SK-N-SH (cell line): ENCODE measurements at regions not wholly inside any gene's neighbourhood (a gene's known extent, or its start where the extent isn't known, plus 50 kb on each side); places are given as distances from the start of the nearest gene placed in this dataset.

Experiments
- CTCF ChIA-PET: fragments of 300-600, 350-600 bp; formaldehyde crosslinking; extraction: SDS; loops from one replicate; lab custom pipeline; 2021; lab: Yijun Ruan, JAX
- POLR2A ChIA-PET: fragments of 350-600 bp; sonication (Branson Sonifier 250); formaldehyde crosslinking; extraction: SDS; loops from one replicate; lab custom pipeline; 2020; ENCODE audit warnings: antibody characterized with exemption, inconsistent platforms; lab: Yijun Ruan, JAX
- DNase-seq: peaks from one replicate; pipeline ENCODE4 v3.0.0; 2012
- H2AFZ ChIP-seq: fragments of 200-600 bp; sonication (generic); 2 replicates; pipeline ENCODE4 v1.8.1; 2016; ENCODE audit warnings: antibody characterized with exemption, mild to moderate bottlenecking, low read depth
- H3F3A ChIP-seq: fragments of 200-600 bp; sonication (generic); replicated peaks from 2 replicates; pipeline ENCODE3; 2016; ENCODE audit warnings: antibody characterized with exemption, mild to moderate bottlenecking; ENCODE audit not compliant: insufficient read depth
- H3K27ac ChIP-seq, 2 experiments: fragments of 200-500 bp in 1 of 2; fragments of 200-600 bp in 1 of 2; sonication (Bioruptor generic) in 1 of 2; sonication (generic), shearing (Covaris generic) in 1 of 2; 2 replicates each; pipeline versions ENCODE4 v1.5.1 to v1.6.1; 2014 to 2016; ENCODE audit warnings: low read depth in 2 of 2, inconsistent platforms in 1 of 2, low read length in 1 of 2, mild to moderate bottlenecking in 1 of 2, mixed read lengths in 1 of 2
- H3K27me3 ChIP-seq: fragments of 200-600 bp; sonication (generic), shearing (Covaris generic); 2 replicates; pipeline ENCODE4 v1.6.1; 2016; ENCODE audit warnings: mixed run types; ENCODE audit not compliant: insufficient read depth
- H3K36me3 ChIP-seq, 2 experiments: fragments of 200-500 bp in 1 of 2; fragments of 200-600 bp in 1 of 2; sonication (Bioruptor generic) in 1 of 2; sonication (generic) in 1 of 2; replicated peaks in 1 of 2; 2 replicates each; pipeline versions ENCODE3 to v1.5.1; 2014 to 2016; ENCODE audit warnings: low read length in 1 of 2, mild to moderate bottlenecking in 1 of 2; ENCODE audit not compliant: insufficient read depth in 2 of 2, control insufficient read depth in 1 of 2
- H3K4me1 ChIP-seq, 2 experiments: fragments of 200-500 bp in 1 of 2; fragments of 200-600 bp in 1 of 2; sonication (Bioruptor generic) in 1 of 2; sonication (generic), shearing (Covaris generic) in 1 of 2; 2 replicates each; pipeline versions ENCODE4 v1.5.1 to v1.6.1; 2014 to 2016; ENCODE audit warnings: low read depth in 1 of 2, low read length in 1 of 2, mixed run types in 1 of 2; ENCODE audit not compliant: insufficient read depth in 2 of 2, control insufficient read depth in 1 of 2
- H3K4me2 ChIP-seq: fragments of 200-600 bp; sonication (generic), shearing (Covaris generic); 2 replicates; pipeline ENCODE4 v1.6.1; 2017; ENCODE audit warnings: mixed run types
- H3K4me3 ChIP-seq, 2 experiments: fragments of 200-500 bp in 1 of 2; fragments of 200-600 bp in 1 of 2; sonication (Bioruptor generic) in 1 of 2; sonication (generic), shearing (Covaris generic) in 1 of 2; 2 replicates each; pipeline versions ENCODE4 v1.5.1 to v1.8.1; 2014 to 2016; ENCODE audit warnings: low read depth in 2 of 2, inconsistent platforms in 1 of 2, low read length in 1 of 2, mild to moderate bottlenecking in 1 of 2, mixed read lengths in 1 of 2, moderate library complexity in 1 of 2
- H3K79me2 ChIP-seq: fragments of 200-600 bp; sonication (generic); 2 replicates; pipeline ENCODE4 v1.8.1; 2017; ENCODE audit warnings: mild to moderate bottlenecking; ENCODE audit not compliant: insufficient read depth
- H3K9ac ChIP-seq: fragments of 200-600 bp; sonication (generic); 2 replicates; pipeline ENCODE4 v1.6.1; 2017; ENCODE audit warnings: mixed run types
- H3K9me2 ChIP-seq: fragments of 200-600 bp; sonication (generic); 2 replicates; pipeline ENCODE4 v1.6.1; 2017; ENCODE audit warnings: mixed run types
- H3K9me3 ChIP-seq: fragments of 200-600 bp; sonication (generic); 2 replicates; pipeline ENCODE4 v1.6.1; 2017; ENCODE audit warnings: mixed run types, mild to moderate bottlenecking, moderate library complexity
- H4K20me1 ChIP-seq: fragments of 200-600 bp; sonication (generic); 2 replicates; pipeline ENCODE4 v1.6.1; 2017; ENCODE audit warnings: mild to moderate bottlenecking, mixed run types; ENCODE audit not compliant: insufficient read depth
- CHD2 ChIP-seq: fragments of 150-350 bp; IDR thresholded peaks from 2 replicates; pipeline ENCODE4 v1.6.1; 2018; ENCODE audit warnings: low read length; ENCODE audit not compliant: partially characterized antibody
- ELF1 ChIP-seq: IDR thresholded peaks from 2 replicates; pipeline ENCODE4 v1.4.0; 2012
- EZH2phosphoT487 ChIP-seq: fragments of 200-600 bp; sonication (generic); IDR thresholded peaks from 2 replicates; pipeline ENCODE4 v1.6.1; 2017; ENCODE audit warnings: low read depth, mixed run types, mild to moderate bottlenecking, antibody characterized with exemption, moderate library complexity, borderline replicate concordance
- FOSL2 ChIP-seq: IDR thresholded peaks from 2 replicates; pipeline ENCODE4 v1.4.0; 2012; ENCODE audit warnings: low read depth, mild to moderate bottlenecking, moderate library complexity, borderline replicate concordance
- FOXJ3 ChIP-seq: sonication (generic); formaldehyde crosslinking; IDR thresholded peaks from 2 replicates; pipeline ENCODE4 v1.5.1; 2020; ENCODE audit warnings: mild to moderate bottlenecking, missing genetic modification reagents
- MEF2A ChIP-seq: IDR thresholded peaks from 2 replicates; pipeline ENCODE4 v1.4.0; 2012; ENCODE audit warnings: low read depth, borderline replicate concordance
- NFIC ChIP-seq: IDR thresholded peaks from 2 replicates; pipeline ENCODE4 v1.4.0; 2012; ENCODE audit warnings: borderline replicate concordance
- NRF1 ChIP-seq: IDR thresholded peaks from 2 replicates; pipeline ENCODE4 v1.6.1; 2012; ENCODE audit warnings: low read depth, mild to moderate bottlenecking, low read length
- RXRA ChIP-seq: IDR thresholded peaks from 2 replicates; pipeline ENCODE4 v1.4.0; 2012; ENCODE audit warnings: low read depth, mild to moderate bottlenecking, borderline replicate concordance
- SIN3A ChIP-seq: IDR thresholded peaks from 2 replicates; pipeline ENCODE4 v1.6.1; 2012; ENCODE audit warnings: low read depth, mild to moderate bottlenecking, low read length, moderate library complexity, borderline replicate concordance
- SMC3 ChIP-seq: IDR thresholded peaks from 2 replicates; pipeline ENCODE4 v1.6.1; 2012; ENCODE audit warnings: low read depth, low read length, improper control_type of control experiment
- TCF12 ChIP-seq: IDR thresholded peaks from 2 replicates; pipeline ENCODE4 v1.4.0; 2012
- WGBS: methylation state at CpG from one replicate; pipeline ENCODE4 v1.1.6; 2017; ENCODE audit warnings: low lambda C conversion rate; 5-methylcytosine and 5-hydroxymethylcytosine counted together
- TF ChIP-seq, protein P1 (sequence below): IDR thresholded peaks from 2 replicates; pipeline ENCODE4; 2012
- TF ChIP-seq, protein P2 (sequence below): fragments of 150-350 bp; IDR thresholded peaks from 2 replicates; pipeline ENCODE4 v1.6.1; 2016; ENCODE audit warnings: mild to moderate bottlenecking, low read depth, low read length
- TF ChIP-seq, protein P3 (sequence below): IDR thresholded peaks from 2 replicates; pipeline ENCODE4 v1.6.1; 2012; ENCODE audit warnings: mild to moderate bottlenecking, low read depth, low read length, moderate library complexity

DNA sequence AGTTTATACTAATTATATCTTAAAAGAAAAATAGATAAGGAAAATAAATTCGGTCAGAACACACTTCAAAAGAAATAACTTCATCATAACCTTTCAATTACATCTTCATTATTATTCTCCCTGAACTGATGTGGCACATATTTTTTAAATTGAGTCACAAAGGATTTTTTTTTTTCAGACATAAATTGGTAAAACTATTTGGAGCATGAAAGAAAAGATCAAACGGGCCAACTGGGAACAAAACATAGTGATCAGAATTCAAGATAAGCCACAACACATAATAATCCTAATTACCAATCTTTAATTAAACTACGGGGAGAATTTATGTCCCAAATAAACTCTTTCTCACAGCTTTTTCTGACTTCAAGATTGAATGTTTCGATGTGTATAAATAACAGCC is 258.2 kb upstream of the MAGI2 start:
- 61% methylated on average over 4 of the region's 4 CpGs for WGBS
- Histone ChIP-seq H3K27me3 (no peaks in the 10 kb centered on the region), H3K9me3 (no peaks in the 10 kb centered on the region), H3K4me1 (no peaks in the 10 kb centered on the region; a peak in 1 of 4 replicates), H3K9ac (no peak overlapping the region), H3K4me3 (no peak overlapping the region), H3K4me2 (no peak overlapping the region), H3F3A (no peaks in the 10 kb centered on the region), H3K9me2 (no peaks in the 10 kb centered on the region), H3K36me3 (no peaks in the 10 kb centered on the region), H3K27ac (no peak overlapping the region), H3K79me2 (no peaks in the 10 kb centered on the region), H4K20me1 (no peaks in the 10 kb centered on the region), H2AFZ (0 out of 2 replicates have a peak overlapping the region, but pooled peaks have one; percentile 18)
- ChIA-PET CTCF (interaction anchor here (0.8 to 2.1 kb wide), 2 partner anchors 10 to 413 kb away, joined by 3 to 6 read pairs; no protein-coding TSS in a partner anchor), POLR2A (no interaction called here)
- TF ChIP-seq FOSL2, result 0 out of 2 replicates have a peak, but pooled peaks have one; percentile 7
- TF ChIP-seq NFIC, result no peak
- DNase-seq, result no peak

DNA sequence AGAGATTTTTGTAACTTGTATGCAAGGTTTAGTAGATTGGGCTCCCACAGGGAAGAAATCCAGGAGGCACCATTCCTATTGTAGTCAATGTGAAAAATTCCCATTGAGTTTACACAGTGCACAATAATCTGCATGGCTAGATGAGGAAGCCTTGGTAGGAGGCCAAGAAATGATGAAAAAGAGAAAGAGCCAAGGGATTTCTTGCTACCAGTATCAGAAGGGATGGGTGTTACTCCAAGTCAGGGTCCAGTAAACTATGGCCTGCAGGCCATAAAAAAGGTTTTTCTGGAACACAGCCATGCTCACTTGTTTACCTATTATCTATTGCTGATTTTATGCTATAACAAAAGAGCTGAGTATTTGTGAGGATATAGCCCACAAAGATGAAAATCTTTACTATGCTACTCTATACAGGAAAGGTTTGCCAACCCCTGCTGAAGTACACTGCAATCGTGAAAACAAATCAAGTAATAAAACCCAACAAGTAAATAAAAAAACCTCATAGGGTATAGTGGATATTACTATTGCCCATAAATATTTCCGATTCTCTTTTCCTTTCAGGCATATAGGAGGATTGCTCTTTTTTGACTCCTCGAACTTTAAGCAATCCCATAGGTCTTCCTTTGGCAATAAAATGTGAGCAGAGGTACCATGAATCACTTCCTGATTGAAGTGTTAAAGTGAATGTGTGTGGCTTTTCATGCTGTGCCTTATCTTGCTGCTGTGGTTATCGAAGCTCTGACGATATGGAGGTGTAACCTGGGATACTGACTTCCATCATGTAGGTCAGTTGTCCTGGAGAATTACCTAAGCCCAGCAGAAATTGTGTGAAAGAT is 256.3 kb upstream of the MAGI2 start:
- H3K9me2 ChIP-seq, result no peaks in the 10 kb centered on the region
- no peak overlapping the region for H3K9ac ChIP-seq
- no peaks in the 10 kb centered on the region for H3K79me2 ChIP-seq
- no peaks in the 10 kb centered on the region for H3F3A ChIP-seq
- ChIA-PET POLR2A (no interaction called here), CTCF (interaction anchor here (1.3 to 1.8 kb wide), 2 partner anchors 46 to 412 kb away, joined by 4 to 5 read pairs; no protein-coding TSS in a partner anchor)
- H3K27me3 ChIP-seq, result no peaks in the 10 kb centered on the region
- no peak overlapping the region for H3K27ac ChIP-seq
- no peaks in the 10 kb centered on the region; a peak in 1 of 4 replicates for H3K4me1 ChIP-seq
- no peak overlapping the region for H3K4me3 ChIP-seq
- no peak for DNase-seq
- H3K4me2 ChIP-seq, result no peak overlapping the region
- H3K9me3 ChIP-seq, result no peaks in the 10 kb centered on the region
- H2AFZ ChIP-seq, result no peak overlapping the region
- 93% methylated on average over 5 of the region's 5 CpGs for whole genome bisulfite sequencing
- no peaks in the 10 kb centered on the region for H4K20me1 ChIP-seq
- TF ChIP-seq, protein P1, sequence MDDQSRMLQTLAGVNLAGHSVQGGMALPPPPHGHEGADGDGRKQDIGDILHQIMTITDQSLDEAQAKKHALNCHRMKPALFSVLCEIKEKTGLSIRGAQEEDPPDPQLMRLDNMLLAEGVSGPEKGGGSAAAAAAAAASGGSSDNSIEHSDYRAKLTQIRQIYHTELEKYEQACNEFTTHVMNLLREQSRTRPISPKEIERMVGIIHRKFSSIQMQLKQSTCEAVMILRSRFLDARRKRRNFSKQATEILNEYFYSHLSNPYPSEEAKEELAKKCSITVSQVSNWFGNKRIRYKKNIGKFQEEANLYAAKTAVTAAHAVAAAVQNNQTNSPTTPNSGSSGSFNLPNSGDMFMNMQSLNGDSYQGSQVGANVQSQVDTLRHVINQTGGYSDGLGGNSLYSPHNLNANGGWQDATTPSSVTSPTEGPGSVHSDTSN, result no peak
- TF ChIP-seq TCF12 (no peak), ELF1 (no peak), MEF2A (no peak), NFIC (no peak; the same call in 1 of the 2 replicates)
- H3K36me3 ChIP-seq, result no peaks in the 10 kb centered on the region

DNA sequence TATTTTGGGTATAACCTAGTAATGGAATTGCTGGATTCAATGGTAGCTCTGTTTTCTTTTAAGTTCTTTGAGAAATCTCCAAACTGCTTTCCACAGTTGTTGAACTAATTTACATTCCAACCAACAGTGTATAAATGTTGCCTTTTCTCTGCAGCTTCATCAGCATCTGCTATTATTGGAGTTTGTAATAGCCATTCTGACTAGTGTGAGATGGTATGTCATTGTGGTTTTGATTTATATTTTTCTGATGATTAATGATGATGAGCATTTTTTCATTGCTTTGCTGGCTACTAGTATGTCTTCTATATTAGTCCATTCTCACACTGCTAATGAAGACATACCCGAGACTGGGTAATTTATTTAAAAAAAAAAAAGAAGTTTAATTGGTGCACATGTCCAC is 248.6 kb upstream of the MAGI2 start:
- DNase-seq, result no peak
- H3K79me2 ChIP-seq, result no peaks in the 10 kb centered on the region
- H3K4me2 ChIP-seq, result no peak overlapping the region
- ChIA-PET CTCF (interaction anchor here (1.0 to 1.4 kb wide), 2 partner anchors 10 to 15 kb away, joined by 3 to 4 read pairs; no protein-coding TSS in a partner anchor), POLR2A (no interaction called here)
- no peak overlapping the region for H3K4me3 ChIP-seq
- no peaks in the 10 kb centered on the region for H3F3A ChIP-seq
- no peaks in the 10 kb centered on the region for H4K20me1 ChIP-seq
- no peaks in the 10 kb centered on the region for H3K36me3 ChIP-seq
- H3K9me2 ChIP-seq, result no peaks in the 10 kb centered on the region
- 82% methylated on average over 1 of the region's 1 CpG for WGBS
- H3K9me3 ChIP-seq, result no peaks in the 10 kb centered on the region
- no peak overlapping the region for H3K27ac ChIP-seq
- H2AFZ ChIP-seq, result no peak overlapping the region
- no peaks in the 10 kb centered on the region for H3K27me3 ChIP-seq
- H3K9ac ChIP-seq, result no peak overlapping the region
- no peaks in the 10 kb centered on the region for H3K4me1 ChIP-seq
- TF ChIP-seq SIN3A (no peak), NRF1 (no peak), MEF2A (no peak), RXRA (no peak), FOSL2 (no peak), SMC3 (no peak), EZH2phosphoT487 (no peak), FOXJ3 (CRISPR knock-in tag) (no peak), CHD2 (no peak)
- TF ChIP-seq, protein P2, sequence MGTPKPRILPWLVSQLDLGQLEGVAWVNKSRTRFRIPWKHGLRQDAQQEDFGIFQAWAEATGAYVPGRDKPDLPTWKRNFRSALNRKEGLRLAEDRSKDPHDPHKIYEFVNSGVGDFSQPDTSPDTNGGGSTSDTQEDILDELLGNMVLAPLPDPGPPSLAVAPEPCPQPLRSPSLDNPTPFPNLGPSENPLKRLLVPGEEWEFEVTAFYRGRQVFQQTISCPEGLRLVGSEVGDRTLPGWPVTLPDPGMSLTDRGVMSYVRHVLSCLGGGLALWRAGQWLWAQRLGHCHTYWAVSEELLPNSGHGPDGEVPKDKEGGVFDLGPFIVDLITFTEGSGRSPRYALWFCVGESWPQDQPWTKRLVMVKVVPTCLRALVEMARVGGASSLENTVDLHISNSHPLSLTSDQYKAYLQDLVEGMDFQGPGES, result no peak
- TF ChIP-seq, protein P3, sequence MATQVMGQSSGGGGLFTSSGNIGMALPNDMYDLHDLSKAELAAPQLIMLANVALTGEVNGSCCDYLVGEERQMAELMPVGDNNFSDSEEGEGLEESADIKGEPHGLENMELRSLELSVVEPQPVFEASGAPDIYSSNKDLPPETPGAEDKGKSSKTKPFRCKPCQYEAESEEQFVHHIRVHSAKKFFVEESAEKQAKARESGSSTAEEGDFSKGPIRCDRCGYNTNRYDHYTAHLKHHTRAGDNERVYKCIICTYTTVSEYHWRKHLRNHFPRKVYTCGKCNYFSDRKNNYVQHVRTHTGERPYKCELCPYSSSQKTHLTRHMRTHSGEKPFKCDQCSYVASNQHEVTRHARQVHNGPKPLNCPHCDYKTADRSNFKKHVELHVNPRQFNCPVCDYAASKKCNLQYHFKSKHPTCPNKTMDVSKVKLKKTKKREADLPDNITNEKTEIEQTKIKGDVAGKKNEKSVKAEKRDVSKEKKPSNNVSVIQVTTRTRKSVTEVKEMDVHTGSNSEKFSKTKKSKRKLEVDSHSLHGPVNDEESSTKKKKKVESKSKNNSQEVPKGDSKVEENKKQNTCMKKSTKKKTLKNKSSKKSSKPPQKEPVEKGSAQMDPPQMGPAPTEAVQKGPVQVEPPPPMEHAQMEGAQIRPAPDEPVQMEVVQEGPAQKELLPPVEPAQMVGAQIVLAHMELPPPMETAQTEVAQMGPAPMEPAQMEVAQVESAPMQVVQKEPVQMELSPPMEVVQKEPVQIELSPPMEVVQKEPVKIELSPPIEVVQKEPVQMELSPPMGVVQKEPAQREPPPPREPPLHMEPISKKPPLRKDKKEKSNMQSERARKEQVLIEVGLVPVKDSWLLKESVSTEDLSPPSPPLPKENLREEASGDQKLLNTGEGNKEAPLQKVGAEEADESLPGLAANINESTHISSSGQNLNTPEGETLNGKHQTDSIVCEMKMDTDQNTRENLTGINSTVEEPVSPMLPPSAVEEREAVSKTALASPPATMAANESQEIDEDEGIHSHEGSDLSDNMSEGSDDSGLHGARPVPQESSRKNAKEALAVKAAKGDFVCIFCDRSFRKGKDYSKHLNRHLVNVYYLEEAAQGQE, result no peak
